GM19023 (cell line): ENCODE measurements at regions not wholly inside any gene's neighbourhood (a gene's known extent, or its start where the extent isn't known, plus 50 kb on each side); places are given as distances from the start of the nearest gene placed in this dataset.

Experiments
- ATAC-seq: cut with Tn5 transposase; IDR thresholded peaks from one replicate; pipeline ENCODE4 v1.9.1; 2021; ENCODE audit warnings: mild to moderate bottlenecking, moderate library complexity; ENCODE audit not compliant: unreplicated experiment

DNA sequence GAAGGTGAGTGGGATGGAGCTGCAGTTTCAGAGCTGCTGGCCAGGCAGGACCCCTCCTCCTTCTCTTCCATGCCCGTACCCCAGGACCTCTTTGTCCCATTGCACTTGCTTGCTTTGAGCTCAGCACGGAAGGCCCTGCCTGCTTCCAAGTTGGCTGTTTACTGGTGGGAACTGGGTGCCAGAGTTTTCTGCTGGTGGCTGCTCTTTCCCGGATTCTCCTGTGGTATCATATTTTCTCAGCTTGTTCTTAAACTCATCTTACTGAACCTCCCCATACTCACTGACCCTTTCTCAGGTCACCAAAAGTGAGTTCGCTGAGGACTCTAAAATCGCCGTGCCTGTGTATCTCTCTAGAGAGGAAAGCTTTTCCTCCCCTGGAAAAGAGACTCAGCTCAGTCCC, 297.7 kb upstream of the TNP1 start:
- no peak for ATAC-seq

DNA sequence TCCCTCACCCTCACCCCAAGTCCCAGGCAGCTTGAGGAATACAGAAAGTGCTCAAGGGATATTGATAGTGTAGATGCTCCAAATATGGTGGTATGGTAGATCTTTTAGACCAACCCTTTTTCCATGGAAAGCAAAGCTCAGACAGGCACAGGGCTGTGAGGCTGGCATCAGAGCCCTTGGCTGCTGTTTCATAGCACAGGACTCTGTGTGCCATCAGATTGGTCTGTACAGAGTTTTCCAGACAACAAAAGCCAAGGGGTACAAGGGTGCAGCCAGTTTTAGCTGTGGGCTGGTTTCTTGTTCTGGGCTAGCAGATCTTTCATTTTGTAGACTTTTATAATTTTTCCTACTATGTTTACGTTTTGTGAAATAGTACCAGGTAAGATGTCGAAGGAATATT, 296.9 kb upstream of the TNP1 start:
- no peak for ATAC-seq

DNA sequence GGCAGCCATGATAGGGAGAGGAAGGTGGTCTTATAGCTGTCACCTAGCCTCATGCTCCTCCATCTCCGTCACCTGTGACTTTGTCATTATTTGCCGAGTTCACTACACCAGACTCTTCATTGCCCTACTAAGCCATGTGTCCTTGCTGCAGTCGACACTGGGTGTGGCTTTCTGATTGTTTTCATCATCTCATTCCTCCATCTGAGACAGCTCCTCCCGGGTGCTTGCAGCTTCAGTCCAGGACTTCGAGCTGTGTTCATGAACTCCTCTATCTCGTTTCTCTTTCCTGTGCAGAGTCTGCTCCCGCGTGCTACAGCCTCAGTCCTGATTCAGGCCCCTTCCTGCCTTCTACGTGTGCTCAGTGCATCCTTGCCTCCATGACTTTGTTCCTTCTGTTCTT, 295.1 kb upstream of the TNP1 start:
- ATAC-seq = no peak

DNA sequence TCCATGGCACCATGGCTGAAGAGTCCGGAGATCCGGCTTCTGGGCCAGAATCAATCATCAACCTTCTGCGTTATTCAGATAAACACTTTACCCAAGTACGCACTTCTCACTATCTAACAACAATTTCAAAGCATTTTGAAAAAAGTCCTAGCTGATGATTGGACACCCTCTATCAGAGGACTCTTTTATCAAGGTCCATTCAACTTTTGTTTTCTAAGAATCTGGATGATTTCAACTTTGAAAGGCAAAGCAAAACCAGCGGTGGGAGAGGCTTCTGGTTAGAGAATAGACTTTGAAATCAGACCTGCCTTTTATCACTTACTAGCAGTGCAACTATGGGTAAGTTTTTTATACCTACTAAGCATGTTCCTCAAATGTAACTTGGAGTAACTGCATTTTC, 293.6 kb upstream of the TNP1 start:
- ATAC-seq = no peak

DNA sequence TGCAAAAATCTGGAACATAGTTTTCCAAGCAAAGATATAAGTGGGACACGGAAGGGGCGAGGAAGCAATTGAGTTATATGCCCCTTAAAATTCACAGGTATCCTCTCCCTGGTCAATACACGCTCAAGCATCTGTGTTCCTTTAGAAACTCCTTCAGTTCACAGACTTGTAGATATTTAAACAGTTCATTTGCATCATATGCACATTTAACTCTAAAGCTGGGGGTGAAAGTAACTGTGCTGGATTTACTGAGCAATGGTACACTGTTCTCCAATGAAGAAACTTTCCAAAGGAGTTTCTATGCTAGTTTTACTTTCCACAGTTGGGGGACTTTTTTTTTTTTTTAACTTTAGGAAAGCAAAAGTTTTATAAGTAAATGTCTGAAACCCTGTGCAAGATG, 293.0 kb upstream of the TNP1 start:
- no peak for ATAC-seq

DNA sequence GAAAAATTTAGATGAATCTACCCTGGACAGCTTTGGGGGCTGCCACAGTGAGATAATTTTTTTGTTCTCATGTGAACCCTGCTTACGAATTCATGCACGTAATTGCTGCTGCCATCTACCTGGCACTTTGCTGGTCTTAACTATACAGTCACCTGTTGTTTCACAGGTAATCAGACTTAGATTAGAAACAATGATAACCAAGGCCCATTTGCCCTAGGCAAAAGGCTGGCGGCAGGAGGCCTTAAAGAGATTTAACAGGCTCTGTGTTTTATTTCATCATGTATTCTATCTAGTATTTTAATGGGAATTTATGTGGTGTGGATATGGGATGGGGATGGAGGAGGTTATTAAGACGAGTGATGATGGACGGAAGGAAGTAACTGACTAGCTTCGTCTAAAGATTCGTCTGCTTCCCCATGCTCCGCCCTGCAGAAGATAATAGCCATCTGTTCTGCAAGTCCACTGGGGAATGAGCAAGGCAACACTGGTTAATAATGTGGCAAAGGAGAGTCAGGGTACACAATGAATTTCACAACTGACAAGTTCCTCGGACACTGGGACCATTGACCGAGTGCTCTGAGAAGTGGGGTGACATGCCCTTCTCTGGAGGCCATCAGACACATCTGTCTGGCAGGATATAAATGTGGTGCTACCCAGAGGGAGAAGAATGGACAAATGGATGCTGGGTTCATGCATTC, 291.8 kb upstream of the TNP1 start:
- no peak for ATAC-seq

DNA sequence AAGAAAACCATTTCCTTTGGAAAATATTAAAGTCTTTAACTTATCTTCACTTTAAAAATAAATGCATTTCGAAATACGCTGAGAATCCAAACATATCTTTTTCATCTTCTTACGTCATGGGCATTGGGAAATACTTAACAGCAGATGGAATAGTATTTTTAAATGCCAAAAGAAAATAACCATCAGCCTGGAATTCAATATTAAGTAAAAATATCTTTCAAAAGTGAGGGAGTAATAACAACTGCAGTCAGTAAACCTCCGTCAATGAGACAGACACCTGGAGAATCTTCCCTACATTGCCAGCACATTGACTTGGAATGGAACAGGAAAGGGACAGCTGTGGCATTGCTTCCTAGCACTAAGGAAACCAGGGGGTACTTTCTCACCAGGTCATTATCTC, 290.4 kb upstream of the TNP1 start:
- no peak for ATAC-seq

DNA sequence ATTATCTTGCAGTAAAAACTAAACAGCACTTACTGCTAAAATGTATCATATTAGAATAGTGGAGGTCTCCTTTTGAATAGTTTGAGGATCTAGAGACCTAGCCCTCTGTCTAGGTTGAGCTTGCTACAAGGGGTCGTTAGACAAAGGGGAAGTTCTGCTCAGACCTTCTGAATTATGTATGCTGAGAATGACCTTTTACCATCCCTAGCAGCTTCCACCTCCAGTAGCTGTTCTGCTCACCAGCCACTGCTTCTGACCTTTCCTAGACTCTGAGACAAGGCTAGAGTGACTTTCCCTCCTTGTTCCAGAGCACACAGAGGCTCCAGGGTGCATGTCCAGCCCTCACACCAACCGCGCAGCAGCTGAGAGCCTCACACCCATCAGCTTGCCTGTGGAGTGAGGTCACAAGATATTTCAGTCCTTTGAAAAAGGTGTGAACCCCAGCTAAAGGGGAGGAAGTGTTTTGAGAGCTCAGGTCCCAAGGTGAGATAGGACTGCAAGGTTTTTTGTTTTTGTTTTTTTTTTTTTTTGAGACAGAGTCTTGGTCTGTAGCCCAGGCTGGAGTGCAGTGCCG, 289.3 kb upstream of the TNP1 start:
- ATAC-seq = no peak

DNA sequence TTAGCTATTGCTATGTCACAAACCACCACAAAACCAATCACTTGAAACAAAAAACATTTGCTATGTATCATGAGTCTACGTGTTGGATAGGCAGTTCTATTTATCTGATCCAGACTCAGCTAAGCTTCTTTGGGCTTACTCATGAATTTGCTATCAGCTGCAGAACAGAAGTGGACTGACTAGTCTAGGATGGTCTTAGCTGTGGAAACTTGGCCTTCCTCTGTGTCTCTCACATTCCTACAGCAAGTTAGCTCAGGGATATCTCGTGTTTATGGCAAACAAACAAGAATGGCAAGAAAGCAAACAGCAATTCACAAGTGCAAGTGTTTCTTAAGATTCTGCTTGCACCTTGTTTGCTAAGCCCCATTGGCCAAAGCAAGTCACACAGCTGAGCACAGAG, 288.0 kb upstream of the TNP1 start:
- no peak for ATAC-seq

DNA sequence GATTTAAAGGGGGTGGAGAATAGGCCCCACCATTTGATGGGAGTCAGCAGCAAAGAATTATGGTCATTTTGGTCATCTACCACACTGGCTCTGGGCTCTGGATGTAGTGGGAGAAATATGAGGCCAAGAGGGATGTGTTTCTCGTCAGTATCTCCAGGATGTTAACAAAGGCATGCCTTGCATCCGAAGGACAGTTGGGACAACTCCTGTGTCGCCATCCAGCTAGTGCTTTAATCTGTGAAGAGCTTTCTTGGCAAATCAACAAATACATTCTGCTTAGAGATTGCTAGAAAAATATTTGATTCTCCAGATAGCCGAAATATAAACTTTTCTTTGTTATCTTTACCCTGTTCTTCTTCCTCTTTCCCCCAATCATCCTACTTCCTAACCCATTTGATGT, 287.1 kb upstream of the TNP1 start:
- ATAC-seq = no peak

DNA sequence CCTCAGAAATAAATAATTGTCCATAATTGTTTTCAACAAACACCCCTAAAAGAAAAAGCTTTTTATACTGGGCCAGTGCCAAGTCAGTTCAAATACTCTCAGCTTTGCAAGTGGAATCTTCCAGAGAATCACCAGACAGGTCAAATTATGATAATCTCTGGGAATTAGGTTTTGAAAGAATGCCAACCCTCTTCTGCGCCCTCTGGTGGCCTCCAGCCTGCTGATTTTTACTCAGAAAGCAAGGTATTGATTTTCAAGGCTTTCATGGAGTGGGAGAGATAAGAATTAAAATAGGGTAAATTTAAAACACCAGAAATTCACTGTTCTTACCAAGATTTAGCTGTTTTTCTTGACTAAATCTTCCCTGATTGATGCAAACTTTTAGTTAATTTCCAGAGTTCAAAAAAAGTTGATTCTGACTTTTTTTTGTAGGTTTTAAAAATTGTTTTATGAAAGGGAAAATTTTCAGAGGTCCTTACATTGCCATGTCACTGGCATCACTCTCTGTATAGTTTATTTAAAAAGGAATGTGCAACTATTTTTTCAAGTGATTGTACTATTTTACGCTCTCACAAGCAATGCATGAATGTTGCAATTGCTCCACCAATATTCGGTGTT, 282.9 kb upstream of the TNP1 start:
- ATAC-seq = no peak

DNA sequence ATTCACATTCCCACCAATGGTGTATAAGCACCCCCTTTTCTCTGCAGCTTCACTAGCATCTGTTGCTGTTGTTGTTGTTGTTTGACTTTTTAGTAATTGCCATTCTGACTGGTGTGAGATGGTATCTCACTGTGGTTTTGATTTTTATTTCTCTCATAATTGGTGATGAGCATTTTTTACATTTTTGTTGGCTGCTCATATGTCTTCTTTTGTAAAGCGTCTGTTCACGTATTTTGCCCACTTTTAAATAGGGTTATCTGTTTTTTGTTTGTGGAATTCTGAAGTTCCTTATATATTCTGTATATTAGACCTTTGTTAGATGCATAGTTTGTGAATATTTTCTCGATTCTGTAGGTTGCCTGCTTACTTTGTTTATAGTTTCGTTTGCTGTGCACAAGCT, 278.4 kb upstream of the TNP1 start:
- ATAC-seq = no peak

DNA sequence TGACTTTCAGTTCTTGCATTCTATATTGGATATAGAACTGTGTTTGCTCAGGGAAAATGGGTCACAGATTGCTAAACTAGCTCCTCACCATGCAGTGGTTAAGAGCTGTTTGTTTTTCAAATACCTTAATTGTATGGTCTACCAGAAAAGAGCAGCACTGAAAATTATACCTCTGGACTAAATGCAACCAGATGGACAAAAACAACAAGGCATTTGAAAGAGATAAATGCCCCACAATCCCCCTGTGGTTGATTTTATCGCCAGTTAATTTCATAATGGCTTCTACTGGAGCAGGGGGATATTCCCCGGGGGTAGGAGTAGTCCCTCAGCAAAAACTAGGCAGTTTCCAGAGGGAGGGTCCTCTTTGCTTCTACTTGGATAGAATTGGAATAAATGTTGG, 267.9 kb upstream of the TNP1 start:
- no peak for ATAC-seq

DNA sequence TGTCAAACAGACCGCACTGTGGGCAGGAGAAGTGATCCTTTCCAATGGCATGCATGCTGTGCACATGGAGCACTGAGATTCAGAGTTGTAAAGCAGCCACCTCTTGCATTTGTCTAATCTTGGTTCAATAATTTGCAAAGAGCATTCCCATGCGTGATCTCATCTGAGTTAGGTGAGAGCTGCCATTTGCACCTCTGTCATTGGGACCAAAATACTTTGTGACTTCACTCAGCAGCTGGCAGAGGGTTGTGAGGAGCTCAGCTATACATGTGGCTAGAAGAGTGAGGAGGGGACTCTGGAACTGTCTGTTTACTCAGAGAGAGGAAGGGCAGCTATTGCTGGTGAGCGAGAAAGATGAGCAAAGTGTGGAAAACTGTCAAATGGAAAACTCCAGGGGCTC, 265.1 kb upstream of the TNP1 start:
- ATAC-seq = no peak

DNA sequence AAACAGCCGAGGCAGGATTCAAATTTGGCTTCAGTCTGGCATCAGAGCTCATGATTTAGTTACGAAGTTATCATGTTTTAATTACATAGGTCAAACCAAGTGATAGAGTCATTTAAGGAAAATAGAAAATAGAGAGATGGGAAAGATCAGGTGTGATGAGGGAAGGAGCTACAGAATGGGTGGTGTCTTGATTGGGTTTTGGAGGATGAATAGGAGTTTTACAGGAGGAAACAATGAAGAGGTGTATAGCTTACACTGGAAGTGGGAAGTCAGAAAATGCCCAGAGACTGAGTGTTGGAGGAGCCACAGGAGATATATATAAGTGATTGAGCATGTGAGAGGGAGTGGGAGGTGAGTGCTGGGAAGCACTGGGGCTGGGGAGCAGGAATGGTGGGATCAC, 264.2 kb upstream of the TNP1 start:
- ATAC-seq = no peak

DNA sequence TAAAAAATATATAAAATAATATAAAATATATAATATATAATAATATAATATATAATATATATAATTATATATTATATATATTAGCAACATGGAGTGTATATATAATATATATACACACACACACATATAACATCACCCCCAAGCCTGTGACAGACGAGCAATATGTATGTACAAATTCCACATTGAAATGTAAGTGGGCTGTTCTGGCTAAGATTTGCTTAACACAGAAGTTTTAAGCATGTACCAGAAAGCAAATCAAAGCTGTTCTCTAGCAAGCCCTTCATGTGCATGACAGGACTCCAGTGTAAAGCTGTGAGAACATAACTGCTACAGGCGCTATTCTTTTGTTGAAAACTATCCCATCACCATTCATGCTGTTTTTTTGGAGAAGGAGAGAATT, 261.7 kb upstream of the TNP1 start:
- ATAC-seq = no peak

DNA sequence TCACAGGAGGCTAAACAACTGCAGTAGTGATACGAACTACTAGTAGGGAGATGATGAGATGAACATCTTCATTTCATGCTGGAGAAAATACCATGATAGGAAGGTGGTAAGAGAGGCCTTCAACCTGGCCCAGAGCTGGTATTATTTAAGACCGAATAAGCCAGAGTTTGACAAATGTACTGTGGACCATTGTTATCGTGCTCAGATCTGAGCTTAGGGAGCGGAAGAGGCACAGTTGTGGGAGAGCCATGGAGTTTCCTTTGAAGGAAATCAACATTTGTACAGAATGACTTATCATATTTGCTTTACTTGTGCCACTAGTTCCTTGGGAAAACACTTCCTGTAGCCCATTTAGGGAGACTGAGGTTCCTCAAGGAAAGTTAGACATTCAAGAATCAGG, 260.6 kb upstream of the TNP1 start:
- ATAC-seq = no peak

DNA sequence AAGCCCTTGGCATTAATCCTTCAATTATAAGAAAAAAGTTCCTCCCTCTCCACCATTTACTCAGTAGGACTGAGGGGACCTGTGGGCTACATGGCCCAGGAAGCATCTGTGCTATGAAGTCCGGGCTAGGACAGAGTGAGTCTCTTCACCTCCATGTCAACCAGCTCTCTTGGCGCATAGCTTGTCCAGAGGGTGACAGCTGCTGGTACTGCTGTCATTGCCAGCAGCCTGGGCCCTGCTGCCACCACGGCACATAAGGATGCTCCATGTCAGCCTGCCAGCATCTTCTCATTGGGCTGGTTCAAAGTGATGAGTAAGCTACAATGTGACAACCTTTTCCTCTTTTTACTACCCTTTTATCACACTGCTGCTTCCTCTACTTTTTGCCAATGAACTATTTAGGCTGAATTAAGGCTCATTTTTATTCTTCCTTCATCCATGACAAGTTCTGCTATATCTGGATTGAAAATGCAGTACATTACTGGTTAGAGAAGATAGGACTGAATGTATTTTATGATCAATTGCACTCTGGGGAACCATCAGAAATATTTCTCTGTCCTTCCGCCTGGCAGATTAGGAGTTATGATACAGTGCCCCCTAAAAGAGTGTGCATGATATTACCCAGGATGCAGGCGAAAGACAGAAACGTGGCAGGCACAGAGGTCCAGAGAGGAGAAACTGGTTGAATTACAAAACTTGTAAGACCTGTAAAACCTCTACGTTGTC, 258.9 kb upstream of the TNP1 start:
- no peak for ATAC-seq

DNA sequence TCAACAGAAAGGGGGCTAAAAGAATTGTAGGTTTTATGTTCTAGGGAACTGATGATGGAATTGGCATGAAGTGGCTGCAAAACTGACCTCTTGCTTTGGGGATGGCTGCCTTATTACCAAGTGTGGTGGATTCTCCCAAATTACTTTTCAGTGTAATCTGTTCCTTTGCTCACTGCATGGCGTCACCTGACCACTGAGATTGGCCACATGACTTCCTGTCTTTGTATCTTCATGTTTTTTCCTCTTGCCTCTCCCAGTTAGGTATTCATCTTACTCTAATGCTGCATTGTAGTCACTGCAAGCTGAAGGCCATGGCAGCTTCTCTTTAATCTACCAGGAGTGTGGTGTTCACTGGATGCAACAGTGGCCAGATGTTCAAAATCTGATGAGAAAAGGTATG, 257.7 kb upstream of the TNP1 start:
- ATAC-seq = no peak

DNA sequence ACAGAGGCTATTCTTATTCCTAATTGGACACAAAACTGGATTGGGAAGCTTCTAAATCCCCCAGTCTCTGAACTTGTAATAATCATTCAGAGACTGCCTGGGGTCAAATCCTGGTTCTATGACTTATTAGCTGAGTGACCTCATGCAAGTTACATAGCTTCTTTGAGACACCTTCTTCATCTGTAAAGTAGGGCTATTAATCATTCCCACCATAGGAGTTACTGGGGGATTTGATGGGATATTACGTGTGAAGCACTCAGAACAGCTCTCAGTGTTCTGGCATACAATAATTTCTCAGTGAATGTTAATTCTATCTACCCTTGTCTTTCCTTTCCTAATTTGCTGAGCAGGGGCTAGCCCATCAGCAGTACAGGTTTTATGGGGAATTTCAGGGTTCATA, 256.7 kb upstream of the TNP1 start:
- ATAC-seq = no peak

DNA sequence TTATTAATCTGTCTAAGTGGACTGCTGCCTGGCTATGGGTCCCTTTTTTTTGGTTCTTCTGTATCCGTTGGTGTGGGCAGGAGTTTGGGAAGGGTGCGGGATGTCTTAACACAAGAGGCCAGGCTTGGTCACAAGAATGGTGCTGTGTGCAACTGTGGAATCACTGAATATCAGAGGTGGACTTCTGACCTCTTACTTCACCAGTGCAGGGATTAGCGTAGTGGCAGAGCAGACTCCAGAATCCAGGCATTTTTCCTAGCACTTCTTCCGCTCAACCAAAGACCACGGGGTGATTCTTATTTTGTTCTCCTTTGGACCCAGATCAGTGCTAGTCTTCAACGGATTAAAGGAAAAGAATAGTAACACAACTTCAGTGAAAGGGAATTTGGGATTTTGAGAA, 254.3 kb upstream of the TNP1 start:
- no peak for ATAC-seq

DNA sequence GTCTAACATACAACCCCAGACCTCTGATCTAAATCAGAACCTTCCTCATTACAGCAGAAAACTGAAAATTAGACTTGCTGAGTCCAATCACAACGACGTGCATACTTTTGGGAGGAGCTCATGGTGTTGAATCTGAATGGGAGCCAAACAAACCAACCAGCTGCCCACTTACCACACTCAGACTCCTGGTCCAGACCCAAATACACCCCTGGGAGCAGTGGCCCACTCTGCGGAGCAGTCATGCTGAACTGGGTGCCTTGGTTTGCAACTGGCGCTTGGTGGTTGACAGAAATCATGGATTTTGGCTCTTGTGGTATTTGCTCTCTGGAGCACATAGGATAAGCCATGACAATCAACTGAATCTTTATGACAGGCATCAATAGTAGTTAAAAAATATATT, 253.6 kb upstream of the TNP1 start:
- no peak for ATAC-seq
